Colon (tissue), 2 donors: ENCODE measurements at regions not wholly inside any gene's neighbourhood (a gene's known extent, or its start where the extent isn't known, plus 50 kb on each side); places are given as distances from the start of the nearest gene placed in this dataset.
A peak's percentile ranks its signal among the peaks of the same experiment; 100 is the strongest.
"Not testable (repeated sequence)": the region's sequence is repeated elsewhere in the genome, so short reads cannot be mapped to it uniquely, and the experiment has no call there.

Experiments used
- FAIRE-seq: peaks from 2 replicates; lab custom pipeline; 2012; peaks lifted over from hg19 to GRCh38; lab: Jason Lieb, UNC
- donor health status: control.
- donor health status: control.

DNA sequence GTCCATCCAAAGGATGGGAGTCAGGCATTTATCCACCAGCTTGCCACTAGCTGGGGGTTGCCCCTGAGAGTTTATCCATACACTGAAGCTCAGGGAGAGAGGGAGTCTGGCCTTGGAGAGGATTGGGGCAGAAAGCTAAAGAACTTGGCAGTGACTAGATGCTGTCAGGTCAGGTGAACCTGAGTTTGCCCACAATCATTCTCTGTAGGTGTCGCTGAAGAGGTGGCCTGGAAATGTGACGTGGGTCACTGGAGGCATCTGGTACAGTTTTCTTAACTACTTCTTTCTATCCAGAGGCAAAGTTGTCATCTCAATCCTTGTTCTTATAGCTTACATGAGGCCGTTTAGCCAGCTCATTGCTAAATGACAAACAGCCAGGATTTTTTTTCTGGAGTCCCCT is 298.0 kb upstream of the CTNNB1 start:
- FAIRE-seq, result no peak

DNA sequence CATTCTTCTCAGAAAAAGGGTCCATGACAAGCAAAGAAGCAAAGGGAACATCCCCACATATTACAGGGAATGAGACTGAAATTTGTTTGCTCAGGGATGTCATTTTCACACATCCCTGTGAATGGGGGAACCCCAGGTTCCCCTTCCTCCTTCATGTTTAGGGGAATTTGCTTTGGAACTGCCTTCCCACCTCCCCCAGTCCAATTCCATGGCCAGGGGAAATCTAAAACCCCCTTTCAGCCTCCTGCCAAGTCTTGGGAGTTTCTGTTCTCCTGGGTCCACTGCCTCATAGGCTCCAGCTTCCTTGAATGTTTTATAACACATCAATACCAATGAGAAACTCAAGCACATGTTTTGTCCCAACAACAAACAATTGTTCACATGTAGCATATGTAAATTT is 297.5 kb upstream of the CTNNB1 start:
- no peak for FAIRE-seq

DNA sequence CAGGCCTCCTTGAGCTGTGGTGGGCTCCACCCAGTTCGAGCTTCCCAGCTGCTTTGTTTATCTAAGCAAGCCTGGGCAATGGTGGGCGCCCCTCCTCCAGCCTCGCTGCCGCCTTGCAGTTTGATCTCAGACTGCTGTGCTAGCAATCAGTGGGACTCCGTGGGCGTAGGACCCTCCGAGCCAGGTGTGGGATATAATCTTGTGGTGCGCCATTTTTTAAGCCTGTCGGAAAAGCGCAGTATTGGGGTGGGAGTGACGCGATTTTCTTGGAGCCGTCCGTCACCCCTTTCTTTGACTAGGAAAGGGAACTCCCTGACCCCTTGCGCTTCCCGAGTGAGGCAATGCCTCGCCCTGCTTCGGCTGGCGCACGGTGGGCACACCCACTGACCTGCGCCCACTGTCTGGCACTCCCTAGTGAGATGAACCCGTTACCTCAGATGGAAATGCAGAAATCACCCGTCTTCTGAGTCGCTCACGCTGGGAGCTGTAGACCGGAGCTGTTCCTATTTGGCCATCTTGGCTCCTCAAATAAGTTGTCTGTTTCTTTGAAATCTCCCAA is 291.3 kb upstream of the CTNNB1 start:
- FAIRE-seq, result not testable (repeated sequence)

DNA sequence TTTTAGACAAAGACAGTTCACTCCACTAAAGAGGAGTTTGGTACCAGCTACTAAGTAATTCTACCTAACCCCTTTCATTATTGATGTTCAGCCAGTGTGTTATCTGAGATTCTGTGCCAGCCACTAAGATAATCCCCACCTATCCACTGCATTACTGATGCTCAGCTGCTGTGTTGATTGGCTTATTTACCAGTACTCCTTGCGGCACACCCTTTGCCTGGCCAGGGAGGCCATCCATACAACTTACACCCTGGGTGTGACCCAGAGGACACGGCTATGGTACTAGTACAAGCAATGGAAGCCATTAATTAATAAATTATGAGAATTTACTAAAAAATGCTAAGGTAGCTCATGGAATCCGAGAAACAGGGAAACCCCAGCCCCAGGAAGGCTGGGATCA is 290.7 kb upstream of the CTNNB1 start:
- no peak for FAIRE-seq

DNA sequence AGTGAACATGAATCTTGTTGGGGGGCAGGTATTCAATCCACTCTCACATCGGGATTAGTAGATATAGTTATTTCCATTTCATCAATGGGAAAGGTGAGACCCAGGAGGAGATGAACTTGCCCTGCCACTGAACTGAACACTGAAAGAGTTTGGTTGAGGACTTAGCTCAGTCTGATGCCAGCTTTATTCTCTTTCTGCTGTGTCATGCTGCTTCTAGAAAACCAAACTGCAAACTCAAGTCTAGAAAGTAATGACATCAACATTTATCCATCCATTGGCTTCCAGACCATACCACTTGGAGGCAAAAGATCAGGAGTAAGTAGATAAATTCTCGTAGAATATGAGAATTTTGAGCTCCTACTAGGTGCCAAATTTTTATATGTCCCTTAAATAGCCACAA is 288.0 kb upstream of the CTNNB1 start:
- no peak for FAIRE-seq

DNA sequence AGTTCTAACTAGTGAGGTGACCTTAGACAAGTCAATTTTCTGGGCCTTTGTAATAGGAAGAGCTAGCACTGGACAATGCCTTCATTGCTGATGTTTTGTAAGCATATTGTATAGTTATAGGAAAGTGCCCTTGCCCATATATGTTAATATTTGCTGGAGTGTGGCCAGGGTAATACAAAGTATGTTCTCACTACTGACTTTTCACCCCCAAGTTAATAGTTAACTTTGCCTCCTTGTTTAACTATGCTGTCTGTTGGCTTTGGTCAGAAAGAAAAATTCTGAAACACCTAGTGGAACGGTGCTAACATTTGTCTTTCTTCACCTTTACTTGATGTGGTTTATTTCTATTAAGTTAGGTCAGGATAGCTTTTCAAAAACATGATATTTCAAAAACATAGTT is 287.4 kb upstream of the CTNNB1 start:
- peak; percentile 18 for FAIRE-seq

DNA sequence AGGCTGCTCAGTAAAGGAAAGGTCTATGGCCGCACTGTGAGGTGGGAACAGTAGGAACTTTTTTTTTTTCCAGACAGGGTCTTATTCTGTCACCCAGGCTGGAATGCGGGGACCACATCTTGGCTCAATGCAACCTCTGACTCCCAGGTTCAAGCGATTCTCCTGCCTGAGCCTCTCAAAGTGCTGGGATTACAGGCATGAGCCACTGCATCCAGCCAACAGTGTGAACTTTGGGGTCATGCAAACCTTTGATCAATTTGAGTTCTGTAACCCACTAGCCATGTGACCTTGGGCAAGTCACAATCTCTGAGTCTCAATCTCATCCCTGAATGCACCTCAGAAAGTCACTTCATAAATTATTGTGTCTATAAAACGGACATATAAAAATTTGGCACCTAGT is 286.8 kb upstream of the CTNNB1 start:
- FAIRE-seq, result no peak

DNA sequence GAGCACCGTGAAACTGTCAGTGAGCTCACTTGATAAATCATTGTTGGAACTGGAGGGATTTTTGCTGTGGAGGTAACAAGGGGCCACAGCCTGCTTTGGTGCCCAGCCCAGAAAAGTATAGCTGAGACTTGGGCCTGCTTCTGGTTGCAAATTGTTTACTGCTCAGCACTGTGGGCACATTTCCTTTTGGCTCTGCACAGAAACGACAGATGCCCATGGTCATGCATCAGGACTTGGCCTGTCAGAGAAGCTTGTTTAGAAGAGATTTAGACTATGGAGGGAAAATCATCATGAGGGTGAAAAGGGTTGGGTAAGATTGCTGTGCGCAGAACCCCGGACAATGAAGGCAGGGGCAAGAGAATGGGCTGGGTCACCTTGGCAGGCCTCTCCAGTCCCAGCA is 286.1 kb upstream of the CTNNB1 start:
- FAIRE-seq, result no peak

DNA sequence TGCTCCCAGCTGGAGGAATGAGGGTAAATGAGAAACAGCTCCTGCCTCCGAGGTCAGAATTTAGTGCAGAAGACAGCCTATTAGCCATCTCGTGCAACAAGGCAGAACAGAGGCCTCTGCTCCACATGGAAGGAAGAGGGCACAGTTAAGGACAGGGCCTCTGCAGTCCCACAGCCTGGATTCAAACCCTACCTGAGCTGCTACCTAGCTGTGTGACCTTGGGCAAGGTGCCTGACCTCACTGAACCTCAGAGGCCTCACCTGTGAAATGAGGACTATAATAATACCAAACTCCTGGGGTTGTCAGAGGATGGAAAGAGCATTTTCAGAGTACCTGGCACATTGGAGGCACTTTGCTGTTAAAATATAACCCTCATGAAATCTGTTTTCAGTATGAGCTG is 285.7 kb upstream of the CTNNB1 start:
- FAIRE-seq, result no peak

DNA sequence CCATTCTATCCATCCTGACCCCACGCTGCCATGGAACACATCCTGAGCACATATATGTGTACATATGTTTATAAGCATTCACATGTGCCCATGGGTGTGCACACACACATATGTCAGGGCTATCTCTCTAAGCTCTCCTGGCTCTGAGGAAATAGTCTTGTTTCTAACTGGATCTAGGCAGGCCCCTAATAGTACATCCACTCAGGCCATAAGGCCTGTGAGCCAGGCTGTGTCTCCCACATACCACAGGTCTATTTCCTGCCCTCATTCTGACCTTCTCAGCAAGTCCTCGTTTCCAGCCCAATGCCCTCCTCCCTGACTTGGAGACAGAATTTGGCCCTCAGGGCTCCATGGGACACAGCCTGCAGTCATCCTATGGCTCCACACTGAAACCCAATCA is 284.8 kb upstream of the CTNNB1 start:
- no peak for FAIRE-seq

DNA sequence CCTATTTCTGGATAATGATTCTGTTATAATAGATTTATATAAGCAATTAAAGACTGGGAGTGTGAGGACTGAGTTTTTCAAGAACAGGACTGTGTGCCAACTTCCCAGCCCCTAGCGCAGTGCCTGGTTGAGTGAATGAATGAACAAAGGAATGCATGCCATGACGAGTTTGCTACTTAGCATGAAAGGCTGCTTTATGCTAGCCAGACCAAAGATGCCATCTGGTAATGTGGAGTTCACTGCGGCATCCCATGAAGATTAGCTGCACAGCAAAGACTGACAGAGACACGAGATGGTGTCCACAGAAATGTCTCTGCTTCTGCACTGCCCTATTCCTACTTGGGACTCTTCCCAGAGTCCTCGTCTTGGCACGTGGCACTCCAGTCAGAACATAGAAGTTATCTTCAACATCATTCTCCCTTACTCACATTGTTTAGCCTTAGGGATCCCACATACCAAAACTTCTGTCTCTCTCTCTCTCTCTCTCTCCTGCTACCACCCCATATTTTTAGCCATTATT is 283.9 kb upstream of the CTNNB1 start:
- no peak for FAIRE-seq

DNA sequence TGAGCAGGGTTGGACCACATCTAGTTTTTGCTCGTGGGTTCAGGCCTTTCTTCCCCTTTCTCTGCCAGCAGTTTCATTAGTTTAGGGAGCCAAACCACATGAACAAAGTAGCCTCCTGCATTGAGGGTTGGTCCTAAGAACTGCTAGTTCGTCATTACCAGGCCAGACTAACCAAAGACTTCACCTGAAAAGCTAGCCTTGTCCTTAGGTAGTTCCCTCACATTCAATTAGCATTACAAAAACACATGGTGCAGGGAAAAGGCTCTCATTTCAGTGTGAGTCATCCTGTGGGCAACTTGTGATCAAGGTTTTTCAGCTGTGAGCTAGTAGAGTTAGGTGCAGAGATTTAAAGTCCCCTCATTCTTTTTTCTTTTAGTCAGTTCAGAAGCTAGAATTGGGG is 279.3 kb upstream of the CTNNB1 start:
- FAIRE-seq, result no peak

DNA sequence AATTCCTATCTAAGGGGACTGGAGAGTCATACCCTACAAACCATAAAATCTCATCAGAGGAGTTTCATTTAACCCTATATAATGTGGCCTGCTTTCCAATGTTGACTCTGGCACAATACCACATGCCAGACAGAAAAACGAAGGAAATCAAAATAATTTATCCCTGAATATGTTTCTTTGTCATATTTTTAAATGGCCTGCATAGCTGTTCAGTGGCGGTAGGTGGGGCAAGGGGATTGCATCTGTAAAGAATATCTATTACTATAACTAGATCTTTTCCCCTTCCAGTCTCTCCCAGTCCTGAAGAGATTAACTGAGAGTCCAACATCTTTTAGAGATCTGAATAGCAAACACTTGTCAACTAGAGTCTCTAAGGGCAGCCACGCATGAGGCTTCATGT is 278.1 kb upstream of the CTNNB1 start:
- no peak for FAIRE-seq

DNA sequence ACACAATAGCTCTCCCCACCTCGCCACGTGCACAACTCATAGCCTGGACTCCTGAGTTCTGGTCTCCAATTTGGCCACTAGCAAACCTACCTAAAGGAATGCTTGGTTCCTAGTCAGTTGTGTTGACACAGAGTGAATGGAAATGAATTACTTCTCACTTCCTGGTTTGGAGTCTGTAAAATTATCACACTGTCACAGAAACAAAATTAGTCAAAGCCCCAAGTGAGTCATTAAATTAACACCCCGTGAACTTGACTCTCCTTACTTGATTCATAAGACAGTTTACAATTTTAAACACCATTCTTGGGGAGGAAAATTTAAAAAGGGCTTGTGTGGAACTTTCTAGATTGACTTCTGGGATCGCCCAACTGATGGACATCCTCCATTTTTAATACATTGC is 276.2 kb upstream of the CTNNB1 start:
- no peak for FAIRE-seq

DNA sequence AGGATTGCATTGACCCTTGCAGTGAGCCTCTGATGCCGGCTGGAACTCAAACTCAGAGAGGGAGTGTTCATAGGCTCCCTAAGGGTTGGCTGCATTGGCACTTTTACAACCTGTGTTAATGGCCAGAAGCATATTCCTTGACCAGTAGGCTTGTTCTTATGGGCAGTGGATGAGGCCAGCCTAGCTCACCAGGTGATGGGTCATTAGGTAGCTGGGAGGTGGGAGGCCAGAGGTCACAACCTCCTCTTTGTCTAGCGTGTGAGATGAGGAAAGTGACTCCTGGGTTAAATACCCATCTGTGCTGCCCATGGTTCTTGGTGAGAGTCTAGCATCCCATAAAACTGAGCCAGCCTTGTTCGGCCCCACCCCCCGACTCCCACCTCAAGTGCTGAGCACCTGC is 275.7 kb upstream of the CTNNB1 start:
- FAIRE-seq, result no peak

DNA sequence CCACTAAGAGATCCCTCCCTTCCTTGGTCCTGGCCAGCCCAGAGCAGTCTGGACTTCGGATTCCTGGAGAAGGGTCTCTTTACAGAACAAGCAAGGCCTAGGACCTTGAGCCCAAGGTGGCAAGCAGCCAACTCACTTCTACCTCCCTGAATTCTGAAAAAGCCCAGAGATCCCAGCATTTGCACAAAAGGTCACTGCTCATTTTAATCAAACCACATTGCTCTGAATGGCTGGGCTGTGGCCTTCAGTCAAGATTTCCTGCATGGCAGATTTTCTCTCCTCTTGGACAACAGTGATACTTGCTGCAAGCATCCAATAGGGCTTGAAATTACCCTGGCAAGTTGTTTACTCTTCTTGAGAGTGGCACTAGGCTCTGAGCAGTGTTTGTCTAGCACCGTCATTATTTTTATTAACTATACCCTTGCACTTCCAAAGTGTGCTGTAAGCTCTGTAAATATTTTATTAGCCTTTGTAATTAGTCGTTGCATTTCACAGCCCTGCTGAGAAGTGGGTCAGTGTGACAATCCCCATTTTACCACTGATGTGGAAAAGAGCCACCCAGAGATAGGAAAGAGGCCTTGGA is 274.7 kb upstream of the CTNNB1 start:
- no peak for FAIRE-seq

DNA sequence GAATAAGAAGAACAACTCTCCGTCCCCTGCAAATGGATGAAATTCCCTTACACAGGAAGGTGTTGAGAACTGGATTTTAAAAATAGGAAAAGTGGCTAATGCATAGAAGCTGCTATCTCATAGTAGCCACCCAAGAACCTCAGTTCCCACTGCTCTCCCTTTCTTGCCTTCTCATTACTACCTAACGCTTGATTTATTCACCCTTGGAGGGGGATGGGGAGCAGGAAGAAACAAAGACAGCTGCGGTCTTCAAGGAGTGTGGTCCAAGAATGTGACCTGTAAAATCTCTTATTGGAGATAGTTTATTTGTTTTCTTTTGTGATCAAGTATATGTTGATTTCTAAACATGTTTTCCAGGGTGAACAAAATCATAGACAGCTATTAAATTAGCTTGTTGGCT is 274.1 kb upstream of the CTNNB1 start:
- no peak for FAIRE-seq

DNA sequence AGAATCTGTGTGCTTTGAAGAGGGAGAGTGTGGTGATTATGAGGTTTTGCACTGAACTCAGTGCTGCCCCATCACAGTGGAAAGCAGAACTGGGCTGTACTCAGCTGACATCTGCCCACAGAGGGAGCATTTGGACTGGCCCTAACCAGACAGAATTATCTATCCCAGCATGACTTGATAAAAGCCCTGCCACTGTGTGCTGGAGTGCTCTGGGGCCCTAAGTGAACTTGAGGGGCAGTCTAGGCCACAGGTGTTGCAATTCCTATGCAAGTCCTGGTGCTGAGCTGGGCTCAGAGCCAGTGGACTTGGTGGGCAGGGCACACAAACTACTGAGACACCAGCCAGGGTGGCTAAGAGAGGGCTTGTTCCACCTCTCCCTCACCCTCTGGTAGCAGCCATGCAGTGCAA is 269.2 kb upstream of the CTNNB1 start:
- no peak for FAIRE-seq

DNA sequence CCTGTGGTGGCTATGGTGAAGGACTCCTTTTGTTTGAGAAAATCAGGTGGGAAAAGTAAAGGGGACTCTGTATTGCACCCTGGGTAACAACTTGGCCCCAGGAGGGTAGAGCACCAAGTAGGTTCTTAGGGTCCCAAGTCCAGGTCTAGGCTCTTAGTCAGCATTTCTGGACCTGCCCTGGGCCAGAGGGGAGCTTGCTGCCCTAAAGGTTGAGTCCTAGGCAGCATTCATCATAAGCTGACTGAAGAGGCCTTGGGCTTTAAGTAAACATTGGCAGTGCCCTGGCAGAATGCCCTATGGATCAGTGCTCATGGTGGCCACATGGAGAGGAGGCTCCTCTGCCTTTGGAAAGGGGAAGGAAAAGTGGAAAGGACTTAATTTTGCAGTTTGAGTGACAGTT is 268.5 kb upstream of the CTNNB1 start:
- FAIRE-seq, result no peak

DNA sequence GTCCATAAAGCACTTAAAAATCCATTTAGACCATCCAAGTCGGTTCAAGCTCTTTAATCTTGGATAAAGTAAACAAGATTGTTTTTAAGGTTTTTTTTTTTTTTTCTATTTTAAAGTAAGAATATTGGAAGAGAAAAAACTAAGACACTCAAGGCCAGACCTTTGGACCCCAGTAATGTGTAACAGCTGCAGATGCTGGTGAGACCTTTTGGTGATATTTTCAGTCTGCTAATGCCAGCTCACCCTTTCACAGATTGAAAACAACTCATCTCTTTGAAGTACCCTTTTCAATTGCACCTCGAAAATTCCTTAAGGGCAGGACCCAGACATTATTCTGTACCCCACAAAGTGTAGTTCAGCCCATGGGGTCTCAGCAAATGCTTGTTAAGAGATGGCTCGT is 260.7 kb upstream of the CTNNB1 start:
- FAIRE-seq, result no peak

DNA sequence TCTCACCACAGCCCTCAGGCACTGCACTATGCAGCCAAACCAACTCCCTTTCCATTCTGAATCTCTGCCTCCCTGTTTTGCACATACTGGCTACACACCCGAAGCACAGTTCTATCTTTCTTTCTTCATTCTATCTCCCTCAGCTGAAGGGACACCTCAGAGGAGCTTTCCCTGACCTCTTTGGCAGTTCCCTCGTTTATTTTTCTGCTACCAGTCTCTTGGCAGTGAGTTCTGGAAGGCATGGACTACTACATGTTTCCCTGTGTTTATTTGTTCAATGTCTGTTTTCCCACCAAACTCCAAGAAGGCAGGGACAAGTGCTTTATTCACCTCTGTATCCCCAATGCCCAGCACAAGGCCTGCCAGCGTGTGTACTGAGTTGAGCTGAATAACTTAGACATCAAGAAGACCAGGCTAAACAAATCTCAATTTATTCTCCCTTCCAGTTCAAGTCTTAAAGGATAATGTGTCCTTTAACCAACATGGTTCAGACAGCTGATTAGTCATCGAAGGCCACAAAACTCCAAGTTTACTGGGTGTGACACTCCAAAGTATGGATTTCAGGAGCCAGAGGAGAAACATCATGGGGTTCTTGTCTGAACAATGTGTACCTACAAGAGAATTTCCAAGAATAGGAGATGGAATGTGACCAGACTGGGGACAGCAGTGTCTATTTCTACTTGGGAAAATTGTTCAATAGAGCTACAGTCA is 260.1 kb upstream of the CTNNB1 start:
- no peak for FAIRE-seq

DNA sequence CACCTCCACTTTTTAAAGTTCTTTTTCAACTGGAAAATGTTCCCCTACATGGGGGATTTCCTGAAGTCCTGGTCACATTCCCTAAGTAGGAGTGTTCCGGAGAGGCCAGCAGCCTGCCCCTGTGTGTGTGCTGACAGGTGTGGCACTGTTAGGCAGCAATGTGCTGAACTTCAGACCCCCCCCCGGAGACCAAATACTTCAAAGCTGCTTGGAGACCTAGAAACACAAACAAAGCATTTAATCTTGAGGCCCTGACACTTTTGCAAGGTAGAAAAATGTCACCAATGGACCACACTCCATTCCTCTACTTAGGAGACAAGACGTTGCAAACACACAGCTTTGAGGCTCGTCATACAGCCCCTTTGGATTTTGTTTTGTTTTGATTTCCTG is 259.6 kb upstream of the CTNNB1 start:
- FAIRE-seq, result no peak

DNA sequence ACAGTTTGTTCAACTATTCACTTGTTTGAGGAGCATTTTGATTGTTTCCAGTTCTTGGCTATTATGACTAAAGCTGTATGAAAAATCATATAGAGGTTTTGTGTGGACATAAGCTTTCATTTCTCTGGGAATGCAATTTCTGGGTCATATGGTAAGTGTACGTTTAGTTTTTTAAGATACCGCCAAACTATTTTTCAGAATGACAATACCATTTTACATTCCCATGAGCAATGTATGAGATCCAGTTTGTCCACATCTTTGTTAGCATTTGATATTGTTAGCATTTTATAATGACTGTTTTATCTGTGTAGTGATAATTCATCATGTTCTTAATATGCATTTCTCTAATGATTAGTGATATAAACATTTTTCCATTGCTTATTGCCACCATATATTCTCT is 258.7 kb upstream of the CTNNB1 start:
- no peak for FAIRE-seq

DNA sequence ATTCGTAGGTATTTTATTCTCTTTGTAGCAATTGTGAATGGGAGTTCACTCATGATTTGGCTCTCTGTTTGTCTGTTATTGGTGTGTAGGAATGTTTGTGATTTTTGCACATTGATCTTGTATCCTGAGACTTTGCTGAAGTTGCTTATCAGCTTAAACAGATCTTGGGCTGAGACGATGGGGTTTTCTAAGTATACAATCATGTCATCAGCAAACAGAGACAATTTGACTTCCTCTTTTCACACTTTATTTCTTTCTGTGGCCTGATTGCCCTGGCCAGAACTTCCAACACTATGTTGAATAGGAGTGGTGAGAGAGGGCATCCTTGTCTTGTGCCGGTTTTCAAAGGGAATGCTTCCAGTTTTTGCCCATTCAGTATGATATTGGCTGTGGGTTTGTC is 252.3 kb upstream of the CTNNB1 start:
- FAIRE-seq, result not testable (repeated sequence)
